HL-60 (cell line): ENCODE measurements at regions not wholly inside any gene's neighbourhood (a gene's known extent, or its start where the extent isn't known, plus 50 kb on each side); places are given as distances from the start of the nearest gene placed in this dataset.

Experiments used
- POLR2AphosphoS5 ChIP-seq: IDR thresholded peaks from 2 replicates; pipeline ENCODE4 v1.6.1; 2012; ENCODE audit warnings: low read depth
- TF ChIP-seq, protein P1 (sequence below): IDR thresholded peaks from one replicate; pipeline ENCODE4 v1.5.1; 2011; ENCODE audit warnings: low read length, control low read depth, inconsistent platforms; ENCODE audit not compliant: insufficient read depth

DNA sequence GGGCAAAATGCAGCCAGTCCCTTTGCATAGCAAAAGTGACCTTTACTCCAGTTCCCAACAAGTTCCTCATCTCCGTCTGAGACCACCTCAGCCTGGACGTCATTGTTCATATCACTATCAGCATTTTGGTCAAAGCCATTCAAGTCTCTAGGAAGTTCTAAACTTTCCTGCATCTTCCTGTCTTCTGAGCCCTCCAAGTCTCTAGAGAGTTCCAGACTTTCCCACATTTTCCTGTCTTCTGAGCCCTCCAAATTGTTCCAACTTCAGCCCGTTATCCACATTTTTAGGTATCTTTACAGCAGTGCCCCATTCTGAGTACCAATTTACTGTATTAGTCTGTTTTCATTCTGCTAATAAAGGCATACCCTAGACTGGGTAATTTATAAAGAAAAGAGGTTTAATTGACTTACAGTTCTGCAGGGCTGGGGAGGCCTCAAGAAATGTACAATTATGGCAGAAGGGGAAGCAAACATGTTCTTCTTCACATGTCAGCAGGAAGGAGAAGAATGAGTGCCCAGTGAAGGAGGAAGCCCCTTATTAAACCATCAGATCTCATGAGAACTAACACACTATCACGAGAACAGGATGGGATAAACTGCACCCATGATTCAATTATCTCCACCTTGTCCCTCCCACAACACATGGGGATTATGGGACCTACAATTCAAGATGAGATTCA, 123.7 kb downstream of the MYCN start:
- TF ChIP-seq, protein P1, sequence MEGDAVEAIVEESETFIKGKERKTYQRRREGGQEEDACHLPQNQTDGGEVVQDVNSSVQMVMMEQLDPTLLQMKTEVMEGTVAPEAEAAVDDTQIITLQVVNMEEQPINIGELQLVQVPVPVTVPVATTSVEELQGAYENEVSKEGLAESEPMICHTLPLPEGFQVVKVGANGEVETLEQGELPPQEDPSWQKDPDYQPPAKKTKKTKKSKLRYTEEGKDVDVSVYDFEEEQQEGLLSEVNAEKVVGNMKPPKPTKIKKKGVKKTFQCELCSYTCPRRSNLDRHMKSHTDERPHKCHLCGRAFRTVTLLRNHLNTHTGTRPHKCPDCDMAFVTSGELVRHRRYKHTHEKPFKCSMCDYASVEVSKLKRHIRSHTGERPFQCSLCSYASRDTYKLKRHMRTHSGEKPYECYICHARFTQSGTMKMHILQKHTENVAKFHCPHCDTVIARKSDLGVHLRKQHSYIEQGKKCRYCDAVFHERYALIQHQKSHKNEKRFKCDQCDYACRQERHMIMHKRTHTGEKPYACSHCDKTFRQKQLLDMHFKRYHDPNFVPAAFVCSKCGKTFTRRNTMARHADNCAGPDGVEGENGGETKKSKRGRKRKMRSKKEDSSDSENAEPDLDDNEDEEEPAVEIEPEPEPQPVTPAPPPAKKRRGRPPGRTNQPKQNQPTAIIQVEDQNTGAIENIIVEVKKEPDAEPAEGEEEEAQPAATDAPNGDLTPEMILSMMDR = no peak
- TF ChIP-seq POLR2AphosphoS5 = no peak
